ENCODE measurements at regions not wholly inside any gene's neighbourhood (a gene's known extent, or its start where the extent isn't known, plus 50 kb on each side); places are given as distances from the start of the nearest gene placed in this dataset.

DNA sequence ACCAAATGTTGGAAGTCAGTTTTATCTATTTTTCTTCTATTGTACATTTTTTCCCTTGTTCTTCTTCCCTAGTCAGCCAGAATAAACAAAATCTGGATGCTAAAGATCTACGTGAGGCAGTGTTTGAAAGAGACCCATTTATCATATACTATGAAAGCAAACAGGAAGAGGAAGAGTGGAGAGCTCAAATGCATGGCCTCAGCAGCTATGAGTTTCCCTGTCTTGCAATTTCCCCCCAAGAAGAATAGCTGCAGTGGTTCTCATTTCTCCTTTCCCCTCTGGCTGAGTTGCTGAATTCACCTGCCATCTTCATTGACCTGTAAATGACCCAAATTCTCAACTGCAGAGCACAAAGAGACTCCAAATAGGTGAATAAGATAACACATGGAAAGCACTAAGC lies 347.1 kb upstream of the NRP1 start:
- Histone ChIP-seq H3K27ac (replicated peaks) (no peak overlapping the region), H3K36me3 (no peaks in the 10 kb centered on the region), H3K4me1 (peaks cover 6% of the 10 kb centered on the region), H3K27me3 (ENCODE audit: low read depth) (no peaks in the 10 kb centered on the region), H3K4me3 (no peak overlapping the region), H3K9me3 (replicated peaks) (peaks cover 10% of the 10 kb centered on the region)
- no peak for DNase-seq
- TF ChIP-seq, protein P1, sequence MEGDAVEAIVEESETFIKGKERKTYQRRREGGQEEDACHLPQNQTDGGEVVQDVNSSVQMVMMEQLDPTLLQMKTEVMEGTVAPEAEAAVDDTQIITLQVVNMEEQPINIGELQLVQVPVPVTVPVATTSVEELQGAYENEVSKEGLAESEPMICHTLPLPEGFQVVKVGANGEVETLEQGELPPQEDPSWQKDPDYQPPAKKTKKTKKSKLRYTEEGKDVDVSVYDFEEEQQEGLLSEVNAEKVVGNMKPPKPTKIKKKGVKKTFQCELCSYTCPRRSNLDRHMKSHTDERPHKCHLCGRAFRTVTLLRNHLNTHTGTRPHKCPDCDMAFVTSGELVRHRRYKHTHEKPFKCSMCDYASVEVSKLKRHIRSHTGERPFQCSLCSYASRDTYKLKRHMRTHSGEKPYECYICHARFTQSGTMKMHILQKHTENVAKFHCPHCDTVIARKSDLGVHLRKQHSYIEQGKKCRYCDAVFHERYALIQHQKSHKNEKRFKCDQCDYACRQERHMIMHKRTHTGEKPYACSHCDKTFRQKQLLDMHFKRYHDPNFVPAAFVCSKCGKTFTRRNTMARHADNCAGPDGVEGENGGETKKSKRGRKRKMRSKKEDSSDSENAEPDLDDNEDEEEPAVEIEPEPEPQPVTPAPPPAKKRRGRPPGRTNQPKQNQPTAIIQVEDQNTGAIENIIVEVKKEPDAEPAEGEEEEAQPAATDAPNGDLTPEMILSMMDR (IDR thresholded peaks at IDR 0.05; ENCODE audit: borderline replicate concordance): no peak
- intact Hi-C loops (cut with micrococcal nuclease): no loop called here

DNA sequence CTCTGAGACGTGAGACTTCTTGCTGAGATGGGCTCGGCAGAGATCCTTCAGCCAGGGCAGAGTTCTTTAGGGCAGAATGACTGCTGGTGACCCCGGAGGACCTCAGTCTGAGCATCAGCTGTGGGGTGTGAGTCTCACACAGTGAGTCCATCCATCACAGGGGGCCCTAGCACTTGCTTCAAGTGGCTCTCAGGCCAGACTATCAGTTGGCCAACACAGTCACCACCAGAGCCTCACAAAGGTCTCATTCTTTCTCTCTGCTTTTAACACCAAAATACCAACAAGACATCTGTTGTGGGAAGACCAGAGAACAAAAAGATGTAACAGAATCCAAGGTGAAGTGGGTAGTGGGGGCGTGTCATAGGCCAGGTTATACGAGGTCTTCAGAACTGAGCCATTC lies 345.6 kb upstream of the NRP1 start:
- intact Hi-C loops (cut with micrococcal nuclease): no loop called here
- H3K9me3 ChIP-seq (replicated peaks): peaks cover 10% of the 10 kb centered on the region
- TF ChIP-seq, protein P1 (IDR thresholded peaks at IDR 0.05; ENCODE audit: borderline replicate concordance): no peak
- no peak overlapping the region for H3K4me3 ChIP-seq
- peaks cover 21% of the 10 kb centered on the region for H3K4me1 ChIP-seq
- DNase-seq: no peak
- H3K36me3 ChIP-seq: no peaks in the 10 kb centered on the region
- no peaks in the 10 kb centered on the region for H3K27me3 ChIP-seq (ENCODE audit: low read depth)
- no peak overlapping the region for H3K27ac ChIP-seq (replicated peaks)

DNA sequence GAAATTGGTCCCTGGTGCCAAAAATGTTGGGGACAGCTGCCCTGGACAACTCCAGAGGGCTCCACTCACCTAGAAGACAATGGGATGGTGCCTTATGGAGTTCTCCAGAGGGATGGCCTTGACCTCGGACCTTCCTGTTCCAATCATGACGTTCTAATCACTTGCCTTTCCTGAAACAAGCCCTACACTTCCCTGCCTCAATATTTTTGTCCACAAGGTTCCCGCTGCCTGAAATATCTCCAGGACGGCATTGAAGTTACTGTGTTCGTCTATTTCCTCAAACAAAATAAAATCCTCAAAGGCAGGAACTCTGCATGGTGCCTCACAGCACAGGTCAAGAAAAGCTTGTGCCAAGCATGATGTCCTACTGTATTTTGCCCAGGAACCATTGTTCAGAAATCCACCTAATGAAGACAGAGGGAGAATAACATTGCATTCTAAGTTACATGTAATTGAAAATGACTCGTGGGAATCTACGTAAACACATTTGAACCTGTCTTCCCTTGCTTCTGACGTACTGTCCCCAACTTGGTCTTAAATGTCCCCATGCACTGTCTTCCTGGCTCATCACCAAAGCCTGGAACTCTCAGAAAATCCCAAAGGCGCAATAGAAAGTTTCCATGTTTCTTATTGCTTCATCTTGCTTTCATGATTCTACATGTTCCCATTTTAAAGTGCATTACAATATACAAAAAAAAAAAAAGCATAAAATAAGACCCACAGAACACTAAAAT lies 342.3 kb upstream of the NRP1 start:
- intact Hi-C loops (cut with micrococcal nuclease): no loop called here
- no peak for DNase-seq

DNA sequence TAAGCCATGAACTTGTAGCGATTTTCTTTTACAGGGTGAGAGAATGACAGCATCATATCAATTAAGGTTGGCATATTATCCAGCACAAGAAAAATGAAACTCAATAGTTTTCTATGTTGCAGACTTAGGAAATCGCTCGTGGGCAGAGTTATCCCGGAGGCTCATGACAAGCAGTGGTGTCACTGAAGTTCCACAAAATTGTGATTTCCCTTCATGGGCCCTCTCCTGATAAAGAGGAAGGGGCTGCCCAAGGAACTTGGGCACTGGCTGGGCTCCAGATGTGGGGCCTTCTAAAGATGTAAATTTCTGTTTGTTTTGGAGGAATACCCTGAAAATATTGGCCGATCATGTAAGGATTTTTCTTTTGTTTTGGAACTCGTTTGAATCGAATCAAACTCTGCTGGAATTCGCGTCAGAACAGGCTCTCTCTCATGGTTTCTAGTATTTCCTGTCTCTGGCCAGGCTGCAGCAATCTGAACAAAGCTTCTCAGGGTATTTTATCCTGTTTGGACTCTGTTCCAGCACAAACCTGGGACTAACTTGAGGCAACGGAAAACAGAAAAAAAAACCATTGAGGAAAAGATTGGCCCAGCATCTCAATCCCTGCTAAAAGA lies 340.6 kb upstream of the NRP1 start:
- TF ChIP-seq, protein P1 (IDR thresholded peaks at IDR 0.05; ENCODE audit: borderline replicate concordance): no peak
- intact Hi-C loops (cut with micrococcal nuclease): no loop called here
- H3K27ac ChIP-seq (replicated peaks): peak overlapping the region; percentile 78
- no peaks in the 10 kb centered on the region for H3K36me3 ChIP-seq
- no peak for DNase-seq
- peak overlapping the region; percentile 36 for H3K4me3 ChIP-seq
- no peaks in the 10 kb centered on the region for H3K27me3 ChIP-seq (ENCODE audit: low read depth)
- peaks cover 37% of the 10 kb centered on the region for H3K4me1 ChIP-seq
- no peaks in the 10 kb centered on the region for H3K9me3 ChIP-seq (replicated peaks)

More for the DNA sequence above, 342.3 kb upstream of the NRP1 start:
- Histone ChIP-seq H3K27ac (replicated peaks) (peak overlapping the region; percentile 78), H3K4me3 (no peak overlapping the region), H3K36me3 (no peaks in the 10 kb centered on the region), H3K4me1 (peaks cover 36% of the 10 kb centered on the region), H3K27me3 (ENCODE audit: low read depth) (no peaks in the 10 kb centered on the region), H3K9me3 (replicated peaks) (no peaks in the 10 kb centered on the region)
- TF ChIP-seq, protein P1 (IDR thresholded peaks at IDR 0.05; ENCODE audit: borderline replicate concordance): no peak

DNA sequence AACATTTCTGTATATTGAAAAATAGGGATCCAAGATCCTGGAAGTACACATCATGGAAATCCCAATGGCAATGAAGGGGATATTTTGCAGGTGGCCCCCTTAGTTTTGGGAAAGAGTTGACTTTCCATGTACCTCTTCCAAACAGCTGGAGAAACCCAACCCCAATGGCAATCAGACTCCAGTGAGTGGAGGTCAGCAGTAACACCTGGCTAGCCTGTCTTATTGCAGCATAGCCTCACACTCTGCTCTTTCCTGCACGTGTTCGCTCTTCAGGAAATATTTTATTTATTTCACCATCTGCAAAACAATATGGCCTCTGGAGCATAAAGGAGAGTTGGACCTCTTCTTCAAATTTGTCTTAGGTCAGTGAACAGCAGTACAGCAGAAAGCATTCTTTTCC lies 340.0 kb upstream of the NRP1 start:
- TF ChIP-seq, protein P1 (IDR thresholded peaks at IDR 0.05; ENCODE audit: borderline replicate concordance): no peak
- Histone ChIP-seq H3K9me3 (replicated peaks) (no peaks in the 10 kb centered on the region), H3K27me3 (ENCODE audit: low read depth) (no peaks in the 10 kb centered on the region), H3K4me1 (peaks cover 37% of the 10 kb centered on the region), H3K27ac (replicated peaks) (peak overlapping the region; percentile 78), H3K36me3 (no peaks in the 10 kb centered on the region), H3K4me3 (no peak overlapping the region)
- intact Hi-C loops (cut with micrococcal nuclease): no loop called here
- DNase-seq: no peak

Measured in left ventricle myocardium inferior (tissue), 1 donor.